HG03196 (cell line): ENCODE measurements at regions not wholly inside any gene's neighbourhood (a gene's known extent, or its start where the extent isn't known, plus 50 kb on each side); places are given as distances from the start of the nearest gene placed in this dataset.
"Not testable (repeated sequence)": the region's sequence is repeated elsewhere in the genome, so short reads cannot be mapped to it uniquely, and the experiment has no call there.

Source experiments
- ATAC-seq: cut with Tn5 transposase; IDR thresholded peaks from one replicate; pipeline ENCODE4 v1.9.1; 2021; ENCODE audit not compliant: unreplicated experiment

DNA sequence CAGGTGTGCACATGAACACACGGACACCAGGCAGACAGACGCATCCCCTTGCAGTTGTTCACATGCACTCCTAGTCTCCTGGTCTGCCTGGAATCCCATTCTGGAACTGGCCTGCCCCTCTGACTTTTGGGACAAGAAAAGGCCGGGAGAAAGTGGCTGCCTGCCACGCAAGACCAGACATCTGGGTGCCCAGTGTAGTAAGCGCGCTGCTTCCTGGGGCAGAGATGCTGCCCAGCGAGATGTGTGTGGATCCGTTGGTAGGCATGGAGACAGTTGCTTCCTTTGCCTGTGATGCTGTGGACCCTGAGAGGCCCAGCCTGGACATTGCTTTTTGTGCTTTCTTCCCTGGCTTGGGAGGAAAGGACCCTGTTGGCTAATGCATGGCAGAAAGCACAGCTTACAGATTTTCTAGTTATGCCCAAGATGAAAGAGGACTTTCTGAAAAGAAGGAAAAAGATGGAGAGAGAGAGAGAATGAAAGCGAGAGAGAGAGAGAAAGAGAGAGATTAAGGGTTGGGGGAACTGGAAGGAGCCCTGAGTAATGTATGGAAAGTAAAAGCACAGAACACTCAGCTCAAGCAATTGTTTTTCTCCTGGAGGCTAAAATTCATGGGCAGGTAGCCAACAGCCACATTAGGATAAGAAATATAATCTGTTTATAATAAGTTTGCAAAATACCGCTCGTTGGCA, 235.3 kb downstream of the BCL2L11 start:
- ATAC-seq = not testable (repeated sequence)

DNA sequence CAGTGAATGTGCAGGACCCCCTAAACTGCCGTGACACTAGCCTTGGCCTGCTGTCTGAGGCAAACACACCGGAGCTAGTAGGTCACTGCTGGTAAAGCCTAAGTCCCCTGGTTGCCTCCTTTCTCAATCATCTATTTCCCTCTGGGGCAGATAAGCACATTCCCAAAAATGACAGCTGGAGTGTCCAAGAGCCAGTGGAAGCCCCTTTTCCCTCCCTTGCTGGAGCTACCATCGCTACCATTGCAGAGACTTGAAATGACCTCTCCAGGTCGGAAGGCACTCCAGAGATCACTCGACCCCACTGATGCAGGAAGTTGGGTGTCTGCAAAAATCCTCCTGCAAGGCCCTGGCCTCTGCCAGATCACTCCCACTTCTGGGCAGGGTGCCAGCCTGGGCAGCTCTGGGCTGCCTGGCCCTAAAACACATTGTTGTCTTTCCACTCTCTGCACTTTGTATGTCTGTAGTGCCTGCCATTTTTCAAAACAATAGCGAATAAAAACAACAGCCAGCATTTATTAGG, 235.9 kb downstream of the BCL2L11 start:
- ATAC-seq = not testable (repeated sequence)

DNA sequence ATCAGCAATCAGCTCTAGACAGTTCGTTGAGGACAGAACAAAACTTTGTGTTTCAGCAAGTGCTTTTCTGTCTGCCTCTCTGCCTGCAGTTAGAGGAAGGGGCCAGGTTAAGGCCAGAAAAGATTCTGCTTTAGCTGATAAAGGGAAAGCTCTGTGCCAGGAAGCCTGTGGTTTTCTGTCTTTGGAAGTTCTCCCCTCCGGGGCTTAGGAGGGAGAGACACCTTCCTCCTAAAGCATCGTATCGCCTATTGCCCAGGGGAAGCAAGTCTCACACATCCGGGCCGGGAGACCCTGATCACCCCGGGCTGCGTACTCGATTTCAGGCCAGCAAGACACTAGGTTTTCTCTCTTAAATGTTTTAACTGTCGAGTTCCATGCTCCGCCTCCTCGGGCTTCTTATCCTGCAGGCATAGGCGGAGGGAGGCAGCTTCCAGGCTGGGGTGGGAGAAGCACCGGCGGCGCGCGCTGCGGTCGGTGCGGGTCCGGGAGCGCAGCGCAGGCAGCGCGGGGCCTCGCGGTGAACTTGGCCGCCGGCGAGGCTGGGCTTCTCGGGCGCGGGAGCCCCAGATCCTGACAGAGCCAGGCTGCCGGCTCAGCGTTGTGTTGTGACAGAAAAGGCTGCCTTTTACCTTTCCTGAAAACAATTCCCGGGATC, 245.4 kb downstream of the BCL2L11 start:
- ATAC-seq = not testable (repeated sequence)

DNA sequence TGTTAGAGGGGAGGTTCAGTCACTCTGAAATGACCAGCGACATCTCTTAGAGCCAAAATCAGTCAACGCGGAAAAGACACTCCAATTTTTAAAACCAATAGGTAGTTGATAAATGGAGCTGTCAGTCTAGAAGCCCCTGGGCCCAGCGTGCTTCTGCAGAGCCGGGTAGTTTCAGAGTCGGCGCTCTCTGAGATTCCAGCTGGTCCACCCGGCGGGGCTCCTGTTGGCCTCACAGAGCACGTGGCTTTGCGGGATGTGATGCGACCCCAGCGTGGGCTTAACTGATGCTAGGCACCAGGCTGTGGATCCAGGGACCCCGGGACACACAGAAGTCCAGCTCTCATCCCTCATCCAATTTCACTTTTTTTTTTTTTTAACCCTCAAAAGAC, 245.9 kb downstream of the BCL2L11 start:
- ATAC-seq = not testable (repeated sequence)

DNA sequence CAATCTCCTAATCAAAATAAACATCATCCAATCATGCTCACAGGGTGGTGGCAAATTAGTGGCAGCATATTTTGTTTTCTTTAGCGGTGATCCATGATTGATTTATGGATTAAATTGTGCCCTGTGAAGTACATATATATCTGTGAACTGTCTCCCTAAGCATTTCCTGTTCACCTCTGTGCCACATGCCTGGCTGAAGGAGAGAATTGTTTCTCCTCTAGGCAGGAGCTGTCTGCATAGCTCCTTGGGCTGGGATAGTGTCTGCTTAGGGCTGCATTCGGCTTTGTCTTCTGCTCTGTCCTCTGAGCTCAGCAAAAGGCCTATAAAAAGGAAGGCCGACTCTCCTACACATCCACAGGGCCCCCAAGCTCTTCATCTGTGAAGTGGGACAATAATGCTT, 246.4 kb downstream of the BCL2L11 start:
- not testable (repeated sequence) for ATAC-seq

DNA sequence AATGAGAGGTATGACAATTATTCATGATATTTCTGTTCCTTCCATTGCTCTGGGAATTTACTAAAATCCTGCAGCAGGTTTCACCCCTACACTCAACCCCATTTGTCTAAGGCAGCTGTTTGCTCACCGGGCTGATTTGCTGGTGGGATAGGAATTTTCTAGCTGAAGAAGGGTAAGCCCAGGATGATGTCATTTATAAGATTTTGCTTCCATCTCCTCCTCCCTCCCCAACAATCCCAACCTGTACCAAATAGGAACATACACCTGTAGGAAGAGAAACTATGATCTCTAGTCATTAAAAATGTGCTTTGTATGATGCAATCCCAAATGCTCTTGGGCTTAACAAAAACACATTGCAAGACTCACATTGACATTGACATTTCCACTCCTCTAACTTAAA, 247.2 kb downstream of the BCL2L11 start:
- not testable (repeated sequence) for ATAC-seq

DNA sequence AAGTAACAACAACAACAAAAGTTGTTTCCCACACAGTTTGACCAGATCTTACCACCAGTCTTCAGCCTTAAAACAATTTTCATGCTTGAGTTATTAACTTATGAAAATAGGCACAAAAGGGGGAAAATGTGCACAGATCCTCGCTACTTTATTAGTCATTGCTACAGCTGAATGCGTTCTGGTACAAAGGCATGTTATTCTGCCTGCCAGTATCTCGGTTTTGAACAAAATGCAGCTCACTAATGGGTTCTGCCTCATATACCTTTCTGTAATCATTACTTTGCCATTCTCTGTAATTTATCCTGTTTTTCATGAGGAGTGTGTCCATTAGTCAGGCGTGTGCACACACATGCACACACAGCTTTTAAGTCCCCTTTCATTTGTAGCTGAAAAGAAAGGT, 247.6 kb downstream of the BCL2L11 start:
- not testable (repeated sequence) for ATAC-seq

DNA sequence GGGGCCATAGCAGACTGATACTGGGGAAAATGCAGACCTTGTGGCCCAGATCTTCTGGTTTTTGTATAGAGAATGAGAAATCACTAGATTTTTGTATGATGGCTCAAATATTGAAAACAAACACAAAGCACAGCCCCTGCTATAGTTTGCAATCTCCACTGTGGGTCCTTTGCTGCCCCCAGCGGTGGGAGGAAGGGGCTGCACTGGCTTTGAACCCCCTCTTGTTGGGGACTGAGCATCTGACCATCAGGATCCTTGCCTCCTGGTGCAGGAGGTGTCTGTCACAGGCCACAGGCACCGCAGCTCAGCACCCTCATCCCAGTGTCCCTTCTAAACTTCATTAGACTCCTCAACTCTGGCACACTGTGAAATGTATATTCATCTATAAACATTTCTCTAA, 252.3 kb downstream of the BCL2L11 start:
- not testable (repeated sequence) for ATAC-seq

DNA sequence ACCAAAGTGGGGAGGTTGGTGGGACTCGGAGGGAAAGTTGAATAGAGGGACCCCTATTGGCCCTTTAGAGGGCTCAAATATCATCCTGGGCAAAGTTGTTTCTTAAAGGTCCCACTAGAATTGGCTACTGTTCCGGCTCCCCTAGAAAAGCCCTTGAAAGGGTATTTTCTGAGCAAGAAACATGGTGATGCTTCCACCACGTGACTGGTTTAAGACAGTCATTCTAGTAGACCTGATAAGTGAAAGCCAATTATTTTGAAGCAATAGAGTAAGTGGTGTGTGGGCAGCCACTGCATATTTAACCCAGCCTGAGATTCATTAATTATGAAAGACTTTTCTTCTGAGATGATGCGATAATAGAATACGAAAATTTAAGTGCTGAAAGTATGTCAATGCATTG, 253.3 kb downstream of the BCL2L11 start:
- not testable (repeated sequence) for ATAC-seq

DNA sequence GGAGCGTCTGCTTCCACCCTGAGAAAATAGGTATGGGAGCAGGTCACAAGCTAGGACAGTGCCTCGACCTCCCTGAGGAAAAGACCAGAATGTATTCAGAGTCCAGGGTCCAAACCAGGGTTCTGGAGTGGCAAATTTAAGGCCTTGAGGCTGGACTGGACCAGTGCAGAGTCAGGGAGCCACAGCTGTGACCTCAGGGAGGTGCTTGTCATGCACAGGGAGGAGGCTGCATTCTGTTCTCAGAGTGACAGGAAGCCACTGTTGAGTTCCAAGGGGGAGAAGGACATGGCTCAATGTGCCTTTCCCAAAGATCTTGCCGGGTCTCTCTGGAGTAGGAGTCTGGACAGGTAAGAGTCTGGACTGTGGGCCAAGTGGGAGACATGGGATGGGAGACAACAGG, 254.0 kb downstream of the BCL2L11 start:
- not testable (repeated sequence) for ATAC-seq

DNA sequence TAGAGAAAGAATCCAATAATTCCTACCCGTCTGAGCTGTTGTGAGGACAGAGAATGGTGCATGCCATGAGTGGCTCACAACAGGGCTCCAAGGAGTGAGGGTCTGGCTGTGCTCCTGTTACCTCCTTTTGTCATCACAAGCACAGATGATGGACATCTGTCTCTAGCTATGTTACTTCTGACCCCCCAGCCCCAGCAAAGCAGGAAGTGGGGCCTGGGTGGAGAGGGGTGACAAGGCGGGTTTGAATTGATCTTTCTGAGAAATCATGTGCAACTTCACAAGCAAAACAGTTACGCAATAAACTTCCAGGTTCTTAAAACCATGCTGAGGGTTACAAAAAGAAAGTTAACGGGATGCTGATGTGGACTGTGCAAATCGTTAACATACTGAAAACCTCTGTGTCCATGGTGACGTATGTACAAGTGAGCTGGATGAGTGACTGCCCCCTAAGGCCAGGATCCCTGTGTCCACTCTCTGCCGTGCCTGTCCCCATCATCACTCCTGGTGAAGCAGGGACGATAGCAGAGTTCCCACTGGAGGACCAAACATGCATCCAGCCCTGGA, 254.7 kb downstream of the BCL2L11 start:
- ATAC-seq = not testable (repeated sequence)

DNA sequence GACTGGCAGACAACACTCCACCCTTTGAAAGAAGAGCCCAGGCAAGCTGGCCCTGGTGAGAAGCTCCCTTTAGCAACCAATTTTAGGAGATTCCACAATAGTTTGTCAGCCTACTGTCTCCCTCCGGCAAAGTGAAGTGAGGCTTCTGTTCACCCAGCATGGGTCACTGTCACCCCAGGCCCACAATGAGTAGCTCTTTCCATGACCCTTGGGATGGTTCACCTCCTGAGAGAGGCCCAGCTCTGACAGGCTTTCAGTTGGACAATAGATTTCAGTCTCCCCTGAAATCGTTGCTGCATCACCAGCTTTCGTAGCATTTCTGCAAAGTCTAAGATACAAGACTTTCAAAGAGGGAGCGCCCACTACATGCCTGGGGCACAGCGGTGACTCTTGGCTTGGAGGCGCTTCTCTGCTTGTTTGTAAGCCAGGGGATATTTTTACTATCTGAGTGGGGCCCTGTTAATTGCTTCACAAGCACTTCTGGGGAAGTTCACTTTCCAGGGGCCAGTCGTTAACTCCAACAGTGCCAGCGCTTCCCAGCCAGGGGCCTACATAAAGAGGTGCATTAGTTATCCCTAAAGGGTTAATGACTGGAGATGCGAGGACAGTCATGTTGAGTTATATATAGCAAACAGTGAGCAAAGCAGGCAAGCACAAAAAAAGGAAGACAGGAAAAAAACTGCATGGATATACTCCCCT, 255.7 kb downstream of the BCL2L11 start:
- not testable (repeated sequence) for ATAC-seq

DNA sequence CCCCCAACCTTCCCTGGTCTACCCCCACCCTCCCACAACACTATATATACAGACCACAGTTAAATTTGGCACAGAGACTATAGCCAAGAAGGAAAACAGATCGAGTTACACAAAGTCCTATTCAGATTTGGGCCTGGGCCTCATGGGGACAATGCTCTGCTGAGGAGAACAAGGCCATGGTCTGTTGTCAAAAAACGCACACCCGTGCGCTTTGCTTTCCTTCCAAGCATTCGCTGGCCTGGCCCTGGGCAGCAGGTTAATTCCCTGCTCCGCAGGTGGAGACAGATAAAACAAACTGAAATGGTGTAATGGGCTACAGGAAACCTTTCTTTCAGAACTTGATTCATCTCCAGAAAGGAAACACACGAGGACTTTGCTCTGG, 256.2 kb downstream of the BCL2L11 start:
- not testable (repeated sequence) for ATAC-seq

DNA sequence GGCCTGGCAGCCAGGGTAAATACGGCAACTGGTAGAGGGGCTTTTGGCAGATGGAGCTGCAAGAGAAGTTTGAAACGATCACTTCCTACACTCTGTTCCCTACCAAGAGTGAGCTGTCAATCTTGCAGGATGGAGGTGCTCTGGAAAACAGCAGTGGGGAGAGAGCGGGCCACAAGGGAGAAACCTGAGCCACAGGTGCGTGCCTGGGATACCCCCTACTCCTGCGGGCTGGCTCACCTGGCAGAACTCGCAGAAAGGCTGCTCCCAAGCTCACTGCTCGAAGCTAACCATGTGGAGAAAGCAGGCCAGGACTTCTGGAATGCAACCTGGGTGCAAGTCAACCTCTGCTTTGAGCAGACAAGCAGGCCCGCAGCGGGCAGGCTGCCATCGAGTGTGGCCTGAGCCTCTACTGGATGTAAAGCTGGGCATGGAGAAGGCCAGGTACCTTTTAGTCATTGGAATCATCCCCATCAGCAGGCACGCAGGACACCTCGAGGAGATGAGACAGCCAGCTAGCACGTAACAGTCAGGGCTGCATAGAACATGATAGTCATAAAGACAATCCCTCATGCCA, 256.8 kb downstream of the BCL2L11 start:
- ATAC-seq = not testable (repeated sequence)

DNA sequence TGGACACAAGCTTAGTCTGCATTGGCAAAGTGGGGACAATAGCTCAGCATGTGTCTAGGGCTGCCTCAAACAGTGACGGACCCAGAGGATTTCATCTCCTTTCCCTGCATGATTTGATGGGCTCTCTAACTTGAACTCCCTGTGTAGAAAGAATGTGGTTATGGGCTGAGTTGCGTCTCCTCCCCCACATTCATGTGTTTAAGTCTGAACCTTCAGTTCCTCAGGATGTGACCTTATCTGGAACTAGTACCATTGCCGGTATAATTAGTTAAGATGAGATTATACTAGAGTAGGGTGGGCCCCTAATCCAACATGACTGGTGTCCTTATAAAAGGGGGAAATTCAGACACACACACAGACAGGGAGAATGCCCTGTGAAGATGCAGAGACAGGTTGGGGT, 257.6 kb downstream of the BCL2L11 start:
- ATAC-seq = not testable (repeated sequence)

DNA sequence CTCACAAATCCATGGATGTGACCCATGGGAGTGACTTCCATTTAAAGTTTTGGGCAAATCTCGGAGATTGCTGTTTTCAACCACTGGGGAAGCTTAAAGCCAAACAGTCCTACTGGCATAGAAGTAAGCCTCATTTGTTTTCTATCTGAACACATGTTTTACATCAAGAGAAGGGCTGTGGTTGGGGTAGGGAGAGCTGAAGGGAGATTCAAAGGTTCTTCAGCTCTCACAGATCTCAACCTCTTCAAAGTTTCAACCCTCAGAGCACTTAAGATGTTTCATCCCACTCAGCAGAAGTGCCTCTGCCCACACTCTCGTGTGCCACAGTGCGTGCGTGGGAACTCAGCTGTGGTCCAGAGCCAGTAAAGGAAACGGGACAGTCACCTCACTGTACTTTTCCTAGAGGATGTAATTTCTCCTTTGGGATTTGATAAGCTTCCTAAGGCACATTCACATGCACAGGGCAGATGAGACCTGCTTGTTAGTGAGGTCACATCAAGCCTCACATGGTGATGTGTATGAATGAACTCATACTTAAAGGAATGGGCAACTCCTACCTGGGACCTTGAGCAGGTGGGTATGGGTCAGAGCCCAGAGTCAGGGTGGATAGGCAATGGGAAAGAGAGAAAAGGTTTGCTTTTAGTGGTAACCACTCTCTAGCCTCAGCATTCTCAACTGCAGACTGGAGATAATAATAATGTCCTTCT, 260.2 kb downstream of the BCL2L11 start:
- ATAC-seq = not testable (repeated sequence)

DNA sequence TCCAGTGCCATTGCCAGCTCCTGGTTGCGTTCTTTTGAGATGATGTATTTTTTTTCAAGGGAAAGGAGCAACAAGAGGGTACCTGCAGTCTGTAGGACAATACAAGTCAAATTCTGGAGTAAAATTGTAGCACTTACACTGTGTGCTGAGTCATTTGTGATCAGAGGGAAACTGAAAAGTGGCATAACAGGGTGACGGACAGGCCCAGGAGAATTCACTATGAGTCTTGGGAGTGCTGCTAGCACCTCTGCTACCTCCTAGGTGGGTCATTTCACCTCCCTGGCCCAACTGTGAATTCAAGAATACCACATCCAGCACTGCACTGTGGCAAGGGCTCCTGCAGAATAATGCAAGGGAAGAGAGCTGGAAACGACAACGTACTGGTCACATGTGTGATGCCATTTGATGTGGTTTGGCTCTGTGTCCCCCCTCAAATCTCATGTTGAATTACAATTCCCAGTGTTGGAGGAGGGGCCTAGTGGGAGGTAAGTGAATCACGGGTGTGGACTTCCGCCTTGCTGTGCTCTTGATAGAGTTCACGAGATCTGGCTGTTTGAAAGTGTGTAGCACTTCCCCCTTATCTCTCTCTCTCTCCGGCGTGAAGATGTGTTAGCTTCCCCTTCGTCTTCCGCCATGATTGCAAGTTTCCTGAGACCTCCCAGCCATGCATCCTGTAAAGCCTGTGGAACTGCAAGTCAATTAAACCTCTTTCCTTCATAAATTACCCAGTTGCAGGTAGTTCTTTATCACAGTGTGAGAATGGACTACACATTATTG, 261.0 kb downstream of the BCL2L11 start:
- not testable (repeated sequence) for ATAC-seq

DNA sequence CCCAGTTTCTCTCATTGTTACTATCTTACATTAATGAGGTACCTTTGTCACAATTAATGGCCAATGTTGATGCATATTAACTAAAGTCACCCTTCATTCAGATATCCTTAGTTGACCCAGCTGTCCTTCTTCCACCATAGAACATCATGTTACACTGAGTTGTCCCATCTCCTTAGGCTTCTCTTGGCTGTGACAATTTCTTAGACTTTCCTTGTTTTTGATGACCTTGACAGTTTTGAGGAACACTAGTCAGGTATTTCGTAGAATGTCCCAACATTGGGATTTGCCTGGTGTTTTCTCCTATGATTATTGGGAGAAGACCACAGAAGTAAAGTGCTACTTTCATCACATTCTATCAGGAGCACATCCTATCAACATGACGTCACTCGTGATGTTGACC, 261.8 kb downstream of the BCL2L11 start:
- ATAC-seq = not testable (repeated sequence)

DNA sequence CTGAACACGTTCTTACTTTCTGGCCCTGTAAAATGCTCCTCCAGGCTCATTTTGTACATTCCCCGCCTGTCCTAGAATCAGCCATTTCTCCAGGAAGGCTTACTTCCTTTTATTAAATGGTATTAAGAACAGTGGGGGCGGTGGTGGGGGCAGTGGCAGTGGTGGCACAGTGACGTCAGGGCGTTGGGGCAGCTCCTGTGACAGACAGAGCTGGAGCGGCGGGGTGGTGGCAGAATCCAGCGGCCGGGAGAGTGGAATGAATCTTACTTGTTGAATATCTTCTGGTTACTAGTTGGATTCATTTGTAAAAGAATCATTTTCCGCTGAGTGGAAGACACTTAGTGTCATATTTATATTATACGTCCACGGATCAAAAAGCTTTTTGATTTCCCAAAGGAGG, 262.6 kb downstream of the BCL2L11 start:
- ATAC-seq = not testable (repeated sequence)
